SK-N-SH (cell line): ENCODE measurements at regions not wholly inside any gene's neighbourhood (a gene's known extent, or its start where the extent isn't known, plus 50 kb on each side); places are given as distances from the start of the nearest gene placed in this dataset.

ENCODE experiments used
- CTCF ChIA-PET: fragments of 300-600, 350-600 bp; formaldehyde crosslinking; extraction: SDS; loops from one replicate; lab custom pipeline; 2021; lab: Yijun Ruan, JAX
- POLR2A ChIA-PET: fragments of 350-600 bp; sonication (Branson Sonifier 250); formaldehyde crosslinking; extraction: SDS; loops from one replicate; lab custom pipeline; 2020; ENCODE audit warnings: antibody characterized with exemption, inconsistent platforms; lab: Yijun Ruan, JAX
- DNase-seq: peaks from one replicate; pipeline ENCODE4 v3.0.0; 2012
- H2AFZ ChIP-seq: fragments of 200-600 bp; sonication (generic); 2 replicates; pipeline ENCODE4 v1.8.1; 2016; ENCODE audit warnings: antibody characterized with exemption, mild to moderate bottlenecking, low read depth
- H3F3A ChIP-seq: fragments of 200-600 bp; sonication (generic); replicated peaks from 2 replicates; pipeline ENCODE3; 2016; ENCODE audit warnings: antibody characterized with exemption, mild to moderate bottlenecking; ENCODE audit not compliant: insufficient read depth
- H3K27ac ChIP-seq, 2 experiments: fragments of 200-500 bp in 1 of 2; fragments of 200-600 bp in 1 of 2; sonication (Bioruptor generic) in 1 of 2; sonication (generic), shearing (Covaris generic) in 1 of 2; 2 replicates each; pipeline versions ENCODE4 v1.5.1 to v1.6.1; 2014 to 2016; ENCODE audit warnings: low read depth in 2 of 2, inconsistent platforms in 1 of 2, low read length in 1 of 2, mild to moderate bottlenecking in 1 of 2, mixed read lengths in 1 of 2
- H3K27me3 ChIP-seq: fragments of 200-600 bp; sonication (generic), shearing (Covaris generic); 2 replicates; pipeline ENCODE4 v1.6.1; 2016; ENCODE audit warnings: mixed run types; ENCODE audit not compliant: insufficient read depth
- H3K36me3 ChIP-seq, 2 experiments: fragments of 200-500 bp in 1 of 2; fragments of 200-600 bp in 1 of 2; sonication (Bioruptor generic) in 1 of 2; sonication (generic) in 1 of 2; replicated peaks in 1 of 2; 2 replicates each; pipeline versions ENCODE3 to v1.5.1; 2014 to 2016; ENCODE audit warnings: low read length in 1 of 2, mild to moderate bottlenecking in 1 of 2; ENCODE audit not compliant: insufficient read depth in 2 of 2, control insufficient read depth in 1 of 2
- H3K4me1 ChIP-seq, 2 experiments: fragments of 200-500 bp in 1 of 2; fragments of 200-600 bp in 1 of 2; sonication (Bioruptor generic) in 1 of 2; sonication (generic), shearing (Covaris generic) in 1 of 2; 2 replicates each; pipeline versions ENCODE4 v1.5.1 to v1.6.1; 2014 to 2016; ENCODE audit warnings: low read depth in 1 of 2, low read length in 1 of 2, mixed run types in 1 of 2; ENCODE audit not compliant: insufficient read depth in 2 of 2, control insufficient read depth in 1 of 2
- H3K4me2 ChIP-seq: fragments of 200-600 bp; sonication (generic), shearing (Covaris generic); 2 replicates; pipeline ENCODE4 v1.6.1; 2017; ENCODE audit warnings: mixed run types
- H3K4me3 ChIP-seq, 2 experiments: fragments of 200-500 bp in 1 of 2; fragments of 200-600 bp in 1 of 2; sonication (Bioruptor generic) in 1 of 2; sonication (generic), shearing (Covaris generic) in 1 of 2; 2 replicates each; pipeline versions ENCODE4 v1.5.1 to v1.8.1; 2014 to 2016; ENCODE audit warnings: low read depth in 2 of 2, inconsistent platforms in 1 of 2, low read length in 1 of 2, mild to moderate bottlenecking in 1 of 2, mixed read lengths in 1 of 2, moderate library complexity in 1 of 2
- H3K79me2 ChIP-seq: fragments of 200-600 bp; sonication (generic); 2 replicates; pipeline ENCODE4 v1.8.1; 2017; ENCODE audit warnings: mild to moderate bottlenecking; ENCODE audit not compliant: insufficient read depth
- H3K9ac ChIP-seq: fragments of 200-600 bp; sonication (generic); 2 replicates; pipeline ENCODE4 v1.6.1; 2017; ENCODE audit warnings: mixed run types
- H3K9me2 ChIP-seq: fragments of 200-600 bp; sonication (generic); 2 replicates; pipeline ENCODE4 v1.6.1; 2017; ENCODE audit warnings: mixed run types
- H3K9me3 ChIP-seq: fragments of 200-600 bp; sonication (generic); 2 replicates; pipeline ENCODE4 v1.6.1; 2017; ENCODE audit warnings: mixed run types, mild to moderate bottlenecking, moderate library complexity
- H4K20me1 ChIP-seq: fragments of 200-600 bp; sonication (generic); 2 replicates; pipeline ENCODE4 v1.6.1; 2017; ENCODE audit warnings: mild to moderate bottlenecking, mixed run types; ENCODE audit not compliant: insufficient read depth
- CHD2 ChIP-seq: fragments of 150-350 bp; IDR thresholded peaks from 2 replicates; pipeline ENCODE4 v1.6.1; 2018; ENCODE audit warnings: low read length; ENCODE audit not compliant: partially characterized antibody
- CTCF ChIP-seq: fragments of 200-600 bp; sonication (generic); IDR thresholded peaks from 2 replicates; pipeline ENCODE4 v1.6.1; 2017; ENCODE audit warnings: antibody characterized with exemption, mild to moderate bottlenecking, moderate library complexity
- FOXJ3 ChIP-seq: sonication (generic); formaldehyde crosslinking; IDR thresholded peaks from 2 replicates; pipeline ENCODE4 v1.5.1; 2020; ENCODE audit warnings: mild to moderate bottlenecking, missing genetic modification reagents
- FOXM1 ChIP-seq: IDR thresholded peaks from 2 replicates; pipeline ENCODE4 v1.4.0; 2012; ENCODE audit warnings: low read depth, mild to moderate bottlenecking
- IRF3 ChIP-seq: fragments of 150-350 bp; IDR thresholded peaks from 2 replicates; pipeline ENCODE4 v1.6.1; 2016; ENCODE audit warnings: mild to moderate bottlenecking, low read depth, low read length
- JUND ChIP-seq: IDR thresholded peaks from 2 replicates; pipeline ENCODE4 v1.4.0; 2012
- MEF2A ChIP-seq: IDR thresholded peaks from 2 replicates; pipeline ENCODE4 v1.4.0; 2012; ENCODE audit warnings: low read depth, borderline replicate concordance
- MXI1 ChIP-seq: IDR thresholded peaks from 2 replicates; pipeline ENCODE4 v1.6.1; 2012; ENCODE audit warnings: mild to moderate bottlenecking, low read depth, low read length, improper control_type of control experiment
- POLR2AphosphoS5 ChIP-seq: IDR thresholded peaks from 2 replicates; pipeline ENCODE4 v1.6.1; 2012; ENCODE audit warnings: low read depth, low read length
- RCOR1 ChIP-seq: fragments of 150-350 bp; IDR thresholded peaks from 2 replicates; pipeline ENCODE4 v1.6.1; 2017; ENCODE audit warnings: antibody characterized with exemption, low read length
- RFX5 ChIP-seq: IDR thresholded peaks from 2 replicates; pipeline ENCODE4 v1.6.1; 2012; ENCODE audit warnings: mild to moderate bottlenecking, improper control_type of control experiment, low read length
- RXRA ChIP-seq: IDR thresholded peaks from 2 replicates; pipeline ENCODE4 v1.4.0; 2012; ENCODE audit warnings: low read depth, mild to moderate bottlenecking, borderline replicate concordance
- SIN3A ChIP-seq: IDR thresholded peaks from 2 replicates; pipeline ENCODE4 v1.6.1; 2012; ENCODE audit warnings: low read depth, mild to moderate bottlenecking, low read length, moderate library complexity, borderline replicate concordance
- SMC3 ChIP-seq: IDR thresholded peaks from 2 replicates; pipeline ENCODE4 v1.6.1; 2012; ENCODE audit warnings: low read depth, low read length, improper control_type of control experiment
- TCF12 ChIP-seq: IDR thresholded peaks from 2 replicates; pipeline ENCODE4 v1.4.0; 2012
- TEAD4 ChIP-seq: IDR thresholded peaks from 2 replicates; pipeline ENCODE4 v1.4.0; 2012; ENCODE audit warnings: mild to moderate bottlenecking, borderline replicate concordance; ENCODE audit not compliant: insufficient read depth
- ZBTB33 ChIP-seq: IDR thresholded peaks from 2 replicates; pipeline ENCODE4 v1.4.0; 2012; ENCODE audit warnings: low read depth, borderline replicate concordance
- WGBS: methylation state at CpG from one replicate; pipeline ENCODE4 v1.1.6; 2017; ENCODE audit warnings: low lambda C conversion rate; 5-methylcytosine and 5-hydroxymethylcytosine counted together
- TF ChIP-seq, protein P1 (sequence below): IDR thresholded peaks from 2 replicates; pipeline ENCODE4; 2012
- TF ChIP-seq, protein P2 (sequence below): IDR thresholded peaks from 2 replicates; pipeline ENCODE4 v1.6.1; 2012; ENCODE audit warnings: mild to moderate bottlenecking, low read depth, low read length, moderate library complexity

- TF ChIP-seq ZBTB33 (no peak), SIN3A (no peak)
These were observed 885.3 kb upstream of the TMEM132C start (continued) for GRCh38 chr12:127381681-127382080.

DNA sequence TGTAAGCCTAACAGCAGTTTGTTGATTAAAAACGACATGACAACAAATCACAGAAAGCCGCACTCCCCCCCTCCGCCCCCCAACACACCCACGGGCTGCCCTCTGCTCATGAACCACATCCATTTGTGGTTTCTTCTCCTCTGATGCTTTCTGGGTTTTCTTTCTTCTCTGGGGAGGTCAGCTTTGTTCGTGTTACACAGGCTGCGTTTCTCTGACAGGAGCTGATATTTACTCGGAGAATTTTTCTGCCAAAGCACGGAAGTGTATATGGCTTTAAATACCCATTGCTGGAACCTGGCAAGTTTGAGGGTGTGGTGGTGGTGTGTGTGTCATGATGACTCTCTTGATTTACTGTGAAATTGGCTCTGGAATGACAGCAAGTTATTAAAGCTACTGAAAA lies 883.7 kb upstream of the TMEM132C start:
- Histone ChIP-seq H4K20me1 (no peaks in the 10 kb centered on the region), H3F3A (no peaks in the 10 kb centered on the region), H3K9me2 (no peaks in the 10 kb centered on the region), H3K4me3 (no peak overlapping the region), H3K79me2 (no peaks in the 10 kb centered on the region), H3K27me3 (no peaks in the 10 kb centered on the region), H2AFZ (no peak overlapping the region), H3K36me3 (no peaks in the 10 kb centered on the region), H3K4me1 (peaks cover 0 to 2% of the 10 kb centered on the region in 2 experiments; a peak in 1 of 4 replicates), H3K9me3 (no peaks in the 10 kb centered on the region), H3K9ac (no peak overlapping the region), H3K4me2 (no peak overlapping the region), H3K27ac (no peak overlapping the region)
- DNase-seq = no peak
- WGBS = 32% methylated on average over 8 of the region's 8 CpGs
- CTCF ChIA-PET = interaction anchor here (5.4 kb wide), 1 partner anchor 600 kb away, joined by 57 read pairs; no protein-coding TSS in a partner anchor
- POLR2A ChIA-PET = no interaction called here
- TF ChIP-seq RCOR1 (no peak), MEF2A (no peak), TCF12 (no peak), JUND (no peak), SMC3 (no peak), RFX5 (no peak), CTCF (no peak), TEAD4 (no peak), POLR2AphosphoS5 (no peak), FOXM1 (no peak), RXRA (no peak), FOXJ3 (CRISPR knock-in tag) (no peak), MXI1 (no peak), CHD2 (no peak), IRF3 (no peak)
- TF ChIP-seq, protein P1, sequence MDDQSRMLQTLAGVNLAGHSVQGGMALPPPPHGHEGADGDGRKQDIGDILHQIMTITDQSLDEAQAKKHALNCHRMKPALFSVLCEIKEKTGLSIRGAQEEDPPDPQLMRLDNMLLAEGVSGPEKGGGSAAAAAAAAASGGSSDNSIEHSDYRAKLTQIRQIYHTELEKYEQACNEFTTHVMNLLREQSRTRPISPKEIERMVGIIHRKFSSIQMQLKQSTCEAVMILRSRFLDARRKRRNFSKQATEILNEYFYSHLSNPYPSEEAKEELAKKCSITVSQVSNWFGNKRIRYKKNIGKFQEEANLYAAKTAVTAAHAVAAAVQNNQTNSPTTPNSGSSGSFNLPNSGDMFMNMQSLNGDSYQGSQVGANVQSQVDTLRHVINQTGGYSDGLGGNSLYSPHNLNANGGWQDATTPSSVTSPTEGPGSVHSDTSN = no peak
- TF ChIP-seq, protein P2, sequence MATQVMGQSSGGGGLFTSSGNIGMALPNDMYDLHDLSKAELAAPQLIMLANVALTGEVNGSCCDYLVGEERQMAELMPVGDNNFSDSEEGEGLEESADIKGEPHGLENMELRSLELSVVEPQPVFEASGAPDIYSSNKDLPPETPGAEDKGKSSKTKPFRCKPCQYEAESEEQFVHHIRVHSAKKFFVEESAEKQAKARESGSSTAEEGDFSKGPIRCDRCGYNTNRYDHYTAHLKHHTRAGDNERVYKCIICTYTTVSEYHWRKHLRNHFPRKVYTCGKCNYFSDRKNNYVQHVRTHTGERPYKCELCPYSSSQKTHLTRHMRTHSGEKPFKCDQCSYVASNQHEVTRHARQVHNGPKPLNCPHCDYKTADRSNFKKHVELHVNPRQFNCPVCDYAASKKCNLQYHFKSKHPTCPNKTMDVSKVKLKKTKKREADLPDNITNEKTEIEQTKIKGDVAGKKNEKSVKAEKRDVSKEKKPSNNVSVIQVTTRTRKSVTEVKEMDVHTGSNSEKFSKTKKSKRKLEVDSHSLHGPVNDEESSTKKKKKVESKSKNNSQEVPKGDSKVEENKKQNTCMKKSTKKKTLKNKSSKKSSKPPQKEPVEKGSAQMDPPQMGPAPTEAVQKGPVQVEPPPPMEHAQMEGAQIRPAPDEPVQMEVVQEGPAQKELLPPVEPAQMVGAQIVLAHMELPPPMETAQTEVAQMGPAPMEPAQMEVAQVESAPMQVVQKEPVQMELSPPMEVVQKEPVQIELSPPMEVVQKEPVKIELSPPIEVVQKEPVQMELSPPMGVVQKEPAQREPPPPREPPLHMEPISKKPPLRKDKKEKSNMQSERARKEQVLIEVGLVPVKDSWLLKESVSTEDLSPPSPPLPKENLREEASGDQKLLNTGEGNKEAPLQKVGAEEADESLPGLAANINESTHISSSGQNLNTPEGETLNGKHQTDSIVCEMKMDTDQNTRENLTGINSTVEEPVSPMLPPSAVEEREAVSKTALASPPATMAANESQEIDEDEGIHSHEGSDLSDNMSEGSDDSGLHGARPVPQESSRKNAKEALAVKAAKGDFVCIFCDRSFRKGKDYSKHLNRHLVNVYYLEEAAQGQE = no peak
